ENCODE measurements at regions not wholly inside any gene's neighbourhood (a gene's known extent, or its start where the extent isn't known, plus 50 kb on each side); places are given as distances from the start of the nearest gene placed in this dataset.

DNA sequence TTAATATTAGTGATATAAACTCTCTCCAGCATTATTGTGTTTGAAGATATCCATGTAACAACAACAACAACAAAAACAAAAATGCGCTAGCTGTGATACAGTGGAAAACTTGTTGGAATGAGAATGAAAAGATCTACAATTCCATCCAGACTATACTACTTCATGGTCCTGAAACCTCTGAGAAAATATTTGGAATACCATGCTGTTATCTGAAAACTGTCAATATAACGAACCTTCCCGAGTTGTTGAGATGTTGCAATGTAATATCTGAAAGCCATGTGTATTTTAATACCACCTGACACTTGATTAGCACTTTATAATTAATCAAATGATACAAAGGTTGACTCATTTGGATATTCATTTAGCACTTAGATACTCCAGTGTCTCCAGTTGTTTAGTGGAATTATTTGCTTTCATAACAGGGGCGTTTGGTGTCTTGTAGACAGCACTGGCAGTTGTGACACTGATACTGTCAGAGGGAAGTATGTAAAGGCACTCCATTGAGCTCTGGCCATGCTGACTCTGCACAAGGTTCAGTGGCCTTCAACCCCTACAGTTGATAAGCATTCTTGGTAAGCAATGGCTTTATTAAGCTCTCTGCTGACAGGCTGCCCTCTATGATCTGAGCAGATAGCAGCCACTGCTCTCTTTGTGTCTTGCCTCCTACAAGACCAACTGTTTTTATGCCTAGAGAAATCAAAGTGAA is 447.1 kb upstream of the SEL1L start:
- Histone ChIP-seq H3K4me2 (ENCODE audit: insufficient read depth, low read length) (no peak overlapping the region), H3K4me3 (replicated peaks in 1 of 3; ENCODE audit: insufficient read depth in 1 of 3, low read depth in 1 of 3, low read length in 3 of 3) (no peak overlapping the region), H3K79me2 (ENCODE audit: control insufficient read depth, insufficient read depth, low read length) (no peaks in the 10 kb centered on the region), H3K4me1 (ENCODE audit: control insufficient read depth, extremely low read depth, insufficient read depth, low read length) (no peaks in the 10 kb centered on the region), H3K9me3 (replicated peaks; ENCODE audit: control insufficient read depth, insufficient read depth, low read length) (no peaks in the 10 kb centered on the region), H4K20me1 (replicated peaks; ENCODE audit: control insufficient read depth, extremely low read depth, insufficient read depth, low read length) (no peaks in the 10 kb centered on the region), H3K27ac (ENCODE audit: insufficient read depth, low read depth, low read length) (no peak overlapping the region), H3K27me3 (ENCODE audit: control insufficient read depth in 2 of 2, insufficient read depth in 2 of 2, low read length in 2 of 2) (no peaks in the 10 kb centered on the region), H3K36me3 (ENCODE audit: control insufficient read depth in 2 of 2, extremely low read depth in 1 of 2, insufficient read depth in 2 of 2, low read length in 2 of 2) (no peaks in the 10 kb centered on the region), H3K9ac (replicated peaks; ENCODE audit: extremely low read depth, insufficient read depth, low read length) (no peak overlapping the region), H3K9me1 (replicated peaks; ENCODE audit: control insufficient read depth, extremely low read depth, insufficient read depth, low read length) (no peaks in the 10 kb centered on the region), H2AFZ (ENCODE audit: low read depth, low read length) (no peak overlapping the region)
- dilution Hi-C loops (cut with MboI; ENCODE audit: extremely low pct_ligation_motif_present, low sequenced_read_pairs) (no loop called here), intact Hi-C loops (cut with micrococcal nuclease) (no loop called here)
- FAIRE-seq (no peak), DNase-seq (ENCODE audit: low read depth, low spot score) (no peak)
- POLR2A ChIA-PET = no interaction called here
- CTCF ChIA-PET = no interaction called here
- BruUV-seq (replicated peaks) = no TSS peak
- TF ChIP-seq, protein P1, sequence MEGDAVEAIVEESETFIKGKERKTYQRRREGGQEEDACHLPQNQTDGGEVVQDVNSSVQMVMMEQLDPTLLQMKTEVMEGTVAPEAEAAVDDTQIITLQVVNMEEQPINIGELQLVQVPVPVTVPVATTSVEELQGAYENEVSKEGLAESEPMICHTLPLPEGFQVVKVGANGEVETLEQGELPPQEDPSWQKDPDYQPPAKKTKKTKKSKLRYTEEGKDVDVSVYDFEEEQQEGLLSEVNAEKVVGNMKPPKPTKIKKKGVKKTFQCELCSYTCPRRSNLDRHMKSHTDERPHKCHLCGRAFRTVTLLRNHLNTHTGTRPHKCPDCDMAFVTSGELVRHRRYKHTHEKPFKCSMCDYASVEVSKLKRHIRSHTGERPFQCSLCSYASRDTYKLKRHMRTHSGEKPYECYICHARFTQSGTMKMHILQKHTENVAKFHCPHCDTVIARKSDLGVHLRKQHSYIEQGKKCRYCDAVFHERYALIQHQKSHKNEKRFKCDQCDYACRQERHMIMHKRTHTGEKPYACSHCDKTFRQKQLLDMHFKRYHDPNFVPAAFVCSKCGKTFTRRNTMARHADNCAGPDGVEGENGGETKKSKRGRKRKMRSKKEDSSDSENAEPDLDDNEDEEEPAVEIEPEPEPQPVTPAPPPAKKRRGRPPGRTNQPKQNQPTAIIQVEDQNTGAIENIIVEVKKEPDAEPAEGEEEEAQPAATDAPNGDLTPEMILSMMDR (IDR thresholded peaks at IDR 0.05; ENCODE audit: extremely low read depth in 1 of 2, insufficient read depth in 1 of 2, low read depth in 1 of 2, low read length in 2 of 2) = no peak

- Histone ChIP-seq H2AFZ (ENCODE audit: low read depth, low read length) (no peak overlapping the region), H3K9me3 (replicated peaks; ENCODE audit: control insufficient read depth, insufficient read depth, low read length) (no peaks in the 10 kb centered on the region), H3K4me2 (ENCODE audit: insufficient read depth, low read length) (no peak overlapping the region), H4K20me1 (replicated peaks; ENCODE audit: control insufficient read depth, extremely low read depth, insufficient read depth, low read length) (no peaks in the 10 kb centered on the region), H3K27ac (ENCODE audit: insufficient read depth, low read depth, low read length) (no peak overlapping the region), H3K9ac (replicated peaks; ENCODE audit: extremely low read depth, insufficient read depth, low read length) (no peak overlapping the region), H3K4me3 (replicated peaks in 1 of 3; ENCODE audit: insufficient read depth in 1 of 3, low read depth in 1 of 3, low read length in 3 of 3) (no peak overlapping the region), H3K27me3 (ENCODE audit: control insufficient read depth in 2 of 2, insufficient read depth in 2 of 2, low read length in 2 of 2) (no peaks in the 10 kb centered on the region), H3K4me1 (ENCODE audit: control insufficient read depth, extremely low read depth, insufficient read depth, low read length) (no peaks in the 10 kb centered on the region), H3K79me2 (ENCODE audit: control insufficient read depth, insufficient read depth, low read length) (no peaks in the 10 kb centered on the region), H3K9me1 (replicated peaks; ENCODE audit: control insufficient read depth, extremely low read depth, insufficient read depth, low read length) (no peaks in the 10 kb centered on the region), H3K36me3 (ENCODE audit: control insufficient read depth in 2 of 2, extremely low read depth in 1 of 2, insufficient read depth in 2 of 2, low read length in 2 of 2) (no peaks in the 10 kb centered on the region)
- ChIA-PET CTCF (no interaction called here), POLR2A (no interaction called here)
- DNase-seq (ENCODE audit: low read depth, low spot score) (no peak), FAIRE-seq (no peak)
- TF ChIP-seq POLR2AphosphoS5 (IDR thresholded peaks at IDR 0.05; ENCODE audit: insufficient read depth, low read depth, low read length) = no peak
- TF ChIP-seq POLR2A (IDR thresholded peaks at IDR 0.05; ENCODE audit: low read depth, low read length) = no peak
- TF ChIP-seq, protein P1 (IDR thresholded peaks at IDR 0.05; ENCODE audit: extremely low read depth in 1 of 2, insufficient read depth in 1 of 2, low read depth in 1 of 2, low read length in 2 of 2) = no peak
- no peak for TF ChIP-seq MYC (IDR thresholded peaks at IDR 0.05; ENCODE audit: low read depth, low read length)
- dilution Hi-C loops (cut with MboI; ENCODE audit: extremely low pct_ligation_motif_present, low sequenced_read_pairs) (no loop called here), intact Hi-C loops (cut with micrococcal nuclease) (no loop called here)
- BruUV-seq (replicated peaks) = no TSS peak
Observed at GRCh38 chr14:81981307-81981675, 447.6 kb upstream of the SEL1L start.
